ENCODE measurements at regions not wholly inside any gene's neighbourhood (a gene's known extent, or its start where the extent isn't known, plus 50 kb on each side); places are given as distances from the start of the nearest gene placed in this dataset.
A peak's percentile ranks its signal among the peaks of the same experiment; 100 is the strongest.

GRCh38 chr6:85008296-85009009, 244.1 kb upstream of the TBX18 start:
- H3K9me3 ChIP-seq (replicated peaks) = no peaks in the 10 kb centered on the region
- TF ChIP-seq CTCF (IDR thresholded peaks at IDR 0.05; ENCODE audit: borderline replicate concordance) = no peak
- no peak overlapping the region for H3K4me3 ChIP-seq
- DNase-seq = no peak
- no peaks in the 10 kb centered on the region for H3K4me1 ChIP-seq
- no peaks in the 10 kb centered on the region for H3K36me3 ChIP-seq
- H3K27ac ChIP-seq (replicated peaks) = no peak overlapping the region
- no peaks in the 10 kb centered on the region for H3K27me3 ChIP-seq (ENCODE audit: low read depth)
- intact Hi-C loops (cut with micrococcal nuclease) = no loop called here

- Histone ChIP-seq H3K27ac (replicated peaks) (no peak overlapping the region), H3K36me3 (no peaks in the 10 kb centered on the region), H3K4me3 (no peak overlapping the region), H3K9me3 (replicated peaks) (no peaks in the 10 kb centered on the region), H3K27me3 (ENCODE audit: low read depth) (no peaks in the 10 kb centered on the region), H3K4me1 (no peaks in the 10 kb centered on the region)
- DNase-seq = no peak
- TF ChIP-seq CTCF (IDR thresholded peaks at IDR 0.05; ENCODE audit: borderline replicate concordance) = no peak
- intact Hi-C loops (cut with micrococcal nuclease) = no loop called here
Measured at GRCh38 chr6:85006362-85006761, 242.0 kb upstream of the TBX18 start.

- Histone ChIP-seq H3K4me3 (no peak overlapping the region), H3K4me1 (no peaks in the 10 kb centered on the region), H3K9me3 (replicated peaks) (no peaks in the 10 kb centered on the region), H3K27ac (replicated peaks) (no peak overlapping the region), H3K27me3 (ENCODE audit: low read depth) (no peaks in the 10 kb centered on the region), H3K36me3 (no peaks in the 10 kb centered on the region)
- no peak for TF ChIP-seq CTCF (IDR thresholded peaks at IDR 0.05; ENCODE audit: borderline replicate concordance)
- no peak for DNase-seq
- intact Hi-C loops (cut with micrococcal nuclease) = no loop called here
Measured at GRCh38 chr6:85005494-85005893, 241.1 kb upstream of the TBX18 start.

GRCh38 chr6:85004361-85004995, 240.1 kb upstream of the TBX18 start:
- intact Hi-C loops (cut with micrococcal nuclease) = no loop called here
- no peak overlapping the region for H3K4me3 ChIP-seq
- no peaks in the 10 kb centered on the region for H3K9me3 ChIP-seq (replicated peaks)
- no peaks in the 10 kb centered on the region for H3K4me1 ChIP-seq
- DNase-seq = peak; percentile 23
- H3K27me3 ChIP-seq (ENCODE audit: low read depth) = no peaks in the 10 kb centered on the region
- H3K27ac ChIP-seq (replicated peaks) = peak overlapping the region; percentile 42
- no peak for TF ChIP-seq CTCF (IDR thresholded peaks at IDR 0.05; ENCODE audit: borderline replicate concordance)
- no peaks in the 10 kb centered on the region for H3K36me3 ChIP-seq

GRCh38 chr6:85002847-85003246, 238.4 kb upstream of the TBX18 start:
- H3K27ac ChIP-seq (replicated peaks) = no peak overlapping the region

More at GRCh38 chr6:85002847-85003246, 238.4 kb upstream of the TBX18 start:
- Histone ChIP-seq H3K27me3 (ENCODE audit: low read depth) (no peaks in the 10 kb centered on the region), H3K36me3 (no peaks in the 10 kb centered on the region), H3K4me3 (no peak overlapping the region), H3K9me3 (replicated peaks) (no peaks in the 10 kb centered on the region), H3K4me1 (no peaks in the 10 kb centered on the region)
- DNase-seq = no peak
- intact Hi-C loops (cut with micrococcal nuclease) = no loop called here
- no peak for TF ChIP-seq CTCF (IDR thresholded peaks at IDR 0.05; ENCODE audit: borderline replicate concordance)
